Activated naive CD4-positive, alpha-beta T cell treated with Interleukin-2 at 50 U/mL for 16 hours (primary cell): ENCODE measurements at regions not wholly inside any gene's neighbourhood (a gene's known extent, or its start where the extent isn't known, plus 50 kb on each side); places are given as distances from the start of the nearest gene placed in this dataset.

Experiments used
- DNase-seq: peaks from one replicate; pipeline ENCODE4 v3.0.0-alpha.2; 2020

DNA sequence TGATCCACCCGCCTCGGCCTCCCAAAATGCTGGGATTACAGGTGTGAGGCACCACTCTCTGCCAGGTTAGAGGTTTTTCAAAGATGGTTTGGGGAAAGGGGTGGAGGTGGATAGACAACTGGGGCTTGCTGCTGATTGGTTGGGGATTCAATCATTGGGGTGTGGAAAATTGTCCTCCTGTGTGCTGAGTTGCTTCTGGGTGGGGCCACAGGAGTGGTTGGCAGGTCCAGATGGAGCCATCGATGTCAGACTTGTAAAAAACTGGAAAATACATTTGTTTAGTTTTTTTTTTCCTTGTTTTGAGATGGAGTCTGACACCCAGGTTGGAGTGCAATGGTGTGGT, 61.9 kb upstream of the CLINT1 start:
- DNase-seq, result no peak

DNA sequence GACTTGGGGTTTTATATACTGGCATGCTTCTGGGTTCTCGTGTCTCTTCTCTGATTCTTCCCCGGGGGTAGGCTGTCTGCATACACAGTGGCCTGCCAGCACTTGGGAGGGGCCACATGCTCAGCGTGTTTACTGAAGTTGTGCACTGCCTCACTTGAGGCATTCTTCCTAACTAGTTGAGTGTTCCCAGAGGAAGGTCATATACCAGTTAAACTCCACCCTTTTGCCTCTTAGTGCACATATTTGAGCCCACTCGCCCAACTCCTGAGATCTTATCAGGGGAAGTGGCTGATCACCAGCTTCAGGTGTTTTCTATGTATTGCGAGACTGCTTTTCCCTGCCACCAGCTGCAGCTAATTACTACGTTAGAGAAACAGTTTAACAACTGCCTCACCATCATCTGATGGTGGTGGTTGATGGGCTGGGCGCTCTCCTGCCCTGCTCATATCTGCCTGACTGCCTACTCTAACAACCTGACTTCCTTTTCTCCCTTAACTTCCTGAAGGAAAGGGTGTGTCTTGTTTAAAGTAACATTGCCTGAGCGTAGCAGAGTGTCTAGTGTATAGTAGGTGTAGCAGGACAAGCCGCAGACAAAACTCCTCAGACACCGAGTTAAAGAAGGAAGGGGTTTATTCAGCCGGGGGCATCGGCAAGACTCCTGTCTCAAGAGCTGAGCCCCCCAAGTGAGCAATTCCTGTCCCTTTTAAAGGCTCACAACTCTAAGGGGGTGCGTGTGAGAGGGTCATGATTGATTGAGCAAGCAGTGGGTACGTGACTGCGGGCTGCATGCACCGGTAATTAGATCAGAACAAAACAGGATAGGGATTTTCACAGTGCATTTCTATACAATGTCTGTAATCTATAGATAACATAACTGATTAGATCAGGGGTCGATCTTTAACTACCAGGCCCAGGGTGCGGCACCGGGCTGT, 60.1 kb upstream of the CLINT1 start:
- peak; percentile 3 for DNase-seq

DNA sequence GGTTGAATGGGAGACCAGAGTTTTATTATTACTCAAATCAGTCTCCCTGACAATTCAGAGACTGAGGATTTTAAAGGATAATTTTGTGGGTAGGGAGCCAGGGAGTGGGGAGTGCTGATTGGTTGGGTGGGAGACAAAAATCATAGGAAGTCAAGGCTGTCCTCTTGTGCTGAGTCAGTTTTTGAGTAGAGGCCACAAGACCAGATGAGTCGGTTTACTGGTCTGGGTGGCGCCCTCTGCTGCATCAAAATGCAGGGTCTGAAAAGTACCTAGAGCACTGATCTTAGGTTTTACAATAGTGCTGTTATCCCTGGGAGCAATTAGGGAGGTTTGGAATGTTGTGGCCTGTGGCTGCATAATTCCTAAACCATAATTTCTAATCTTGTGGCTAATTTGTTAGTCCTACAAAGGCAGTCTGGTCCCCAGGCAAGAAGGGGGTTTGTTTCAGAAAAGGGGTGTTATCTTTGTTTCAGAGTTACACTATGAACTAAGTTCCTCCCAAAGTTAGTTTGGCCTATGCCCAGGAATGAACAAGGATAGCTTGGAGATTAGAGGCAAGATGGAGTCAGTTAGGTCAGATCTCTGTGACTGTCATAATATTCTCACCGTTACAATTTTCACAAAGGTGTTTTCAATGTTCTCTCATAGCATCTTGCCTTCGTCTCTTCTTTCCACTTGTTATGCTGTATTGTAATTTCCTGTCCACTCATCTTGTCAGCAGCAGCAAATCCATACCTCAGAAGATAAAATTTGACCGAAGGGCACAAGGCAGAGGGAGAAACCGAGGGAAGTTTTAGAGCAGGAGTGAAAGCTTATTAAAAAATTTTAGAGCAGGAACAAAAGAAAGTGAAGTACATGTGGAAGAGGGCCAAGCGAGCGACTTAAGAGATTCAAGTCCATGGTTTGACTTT, 59.2 kb upstream of the CLINT1 start:
- peak; percentile 67 for DNase-seq

DNA sequence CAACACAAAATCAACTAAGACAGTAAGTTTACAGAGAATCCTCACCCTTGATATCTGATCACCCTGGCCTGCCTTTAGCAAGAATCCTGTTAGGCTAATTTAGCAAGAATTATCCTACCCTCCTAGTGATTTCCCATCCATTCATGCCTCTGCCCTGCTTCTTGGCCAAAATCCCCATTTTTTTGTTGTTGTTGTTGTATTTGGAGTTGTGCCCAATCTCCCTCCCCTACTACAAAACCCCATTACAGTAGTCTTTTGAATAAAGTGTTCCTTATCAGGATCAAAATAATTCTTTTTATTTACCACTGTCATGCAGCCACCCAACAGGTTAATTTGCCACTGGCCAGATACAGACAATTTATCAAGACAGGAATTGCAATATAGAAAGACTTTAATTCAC, 58.5 kb upstream of the CLINT1 start:
- DNase-seq, result no peak

DNA sequence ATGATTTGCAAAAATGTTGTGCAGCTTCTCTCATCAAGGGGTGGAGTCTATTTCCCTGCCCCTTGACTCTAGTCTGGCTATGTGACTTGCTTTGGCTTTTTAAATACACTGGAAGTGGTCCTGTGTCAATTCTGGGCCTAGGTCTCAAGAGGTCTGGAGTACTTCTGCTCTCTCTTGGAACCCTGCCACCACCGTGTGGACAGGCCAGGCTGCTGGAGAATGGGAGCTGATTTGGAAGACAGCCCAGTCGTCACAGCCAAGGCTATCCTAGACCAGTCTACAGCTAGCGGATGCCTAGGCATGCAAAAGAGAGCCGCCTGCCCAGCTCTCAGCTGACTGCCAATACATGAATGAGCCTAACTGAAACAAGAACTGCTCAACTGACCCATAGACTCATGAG, 56.7 kb upstream of the CLINT1 start:
- DNase-seq, result no peak

DNA sequence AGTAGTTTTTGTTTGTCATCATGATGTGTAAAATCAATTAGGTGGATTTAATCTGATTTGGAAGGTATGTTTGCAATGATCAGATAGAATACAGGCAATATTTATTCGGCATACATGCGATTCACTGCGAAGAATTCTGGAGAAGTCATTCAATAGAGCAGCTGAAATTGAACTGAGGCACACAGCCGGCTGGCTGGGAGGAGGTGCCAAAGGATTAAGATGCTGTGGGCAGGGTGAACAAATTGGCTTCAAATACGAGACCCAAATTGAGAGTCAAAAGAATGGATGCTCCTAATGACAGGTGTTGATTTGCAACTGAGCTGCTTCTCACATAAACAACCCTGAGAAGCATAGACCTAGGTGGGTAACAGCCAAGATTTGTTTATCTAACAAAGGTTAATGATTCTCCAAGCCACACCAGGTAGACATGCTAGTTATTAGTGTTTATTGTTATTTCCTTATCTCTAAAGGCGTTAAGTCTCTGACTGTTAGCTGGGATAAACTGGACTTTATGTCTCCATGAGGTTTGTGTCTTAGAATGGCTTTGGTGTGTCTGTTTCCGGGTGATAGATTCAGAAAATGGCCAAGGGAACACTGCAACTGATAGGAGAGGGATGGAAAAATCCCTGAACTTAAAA, 55.3 kb upstream of the CLINT1 start:
- no peak for DNase-seq

DNA sequence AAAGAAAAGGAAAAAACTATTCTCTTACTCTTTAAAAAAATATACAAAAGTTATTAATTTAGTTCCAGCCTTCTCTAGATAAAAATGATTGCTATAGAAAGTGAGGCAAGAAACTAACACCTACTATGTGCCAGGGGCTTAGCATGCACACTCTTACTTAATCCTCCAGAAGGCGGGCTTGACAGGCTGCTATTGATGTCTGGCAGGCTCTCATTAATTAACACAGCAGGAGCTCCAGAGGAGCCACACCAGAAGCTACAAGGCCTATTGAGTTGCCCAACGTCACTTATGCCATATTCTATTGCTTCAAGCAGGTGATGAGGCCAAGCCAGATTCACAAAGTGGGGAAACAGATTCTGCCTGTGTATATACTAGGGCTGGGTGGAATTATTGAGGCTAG, 54.6 kb upstream of the CLINT1 start:
- no peak for DNase-seq

DNA sequence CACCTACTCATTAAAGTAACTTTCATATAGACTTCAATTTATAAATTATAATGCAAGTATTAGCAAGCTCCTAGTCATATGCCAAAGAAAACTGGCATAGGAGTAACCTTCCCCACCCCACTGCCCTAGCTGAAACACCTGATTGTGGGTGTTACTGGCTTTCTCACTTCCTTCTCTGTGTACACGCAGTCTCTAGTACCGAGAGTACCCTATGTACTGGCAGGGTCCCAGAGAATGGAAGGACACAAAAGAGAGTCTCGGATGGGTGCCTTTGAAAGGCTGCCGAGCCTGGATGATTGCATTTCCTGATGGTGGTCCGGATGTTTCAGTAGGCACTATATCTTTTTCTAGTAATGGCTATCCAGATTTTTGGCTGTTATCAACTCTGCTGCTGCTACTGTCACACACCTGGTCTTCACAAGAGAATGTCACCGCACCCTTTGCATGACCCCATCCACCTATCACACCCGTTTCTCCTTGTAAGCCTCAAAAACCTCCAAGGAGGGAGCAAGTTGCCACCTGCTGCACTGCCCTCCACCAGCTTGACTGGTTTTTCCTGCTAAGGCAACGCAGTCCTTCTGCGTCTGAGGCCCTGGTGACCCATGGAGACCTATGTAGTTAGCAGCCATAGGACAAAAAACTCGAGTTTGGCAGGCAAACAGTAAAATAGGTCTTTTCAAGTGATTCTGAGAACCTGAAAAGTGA, 53.8 kb upstream of the CLINT1 start:
- no peak for DNase-seq

DNA sequence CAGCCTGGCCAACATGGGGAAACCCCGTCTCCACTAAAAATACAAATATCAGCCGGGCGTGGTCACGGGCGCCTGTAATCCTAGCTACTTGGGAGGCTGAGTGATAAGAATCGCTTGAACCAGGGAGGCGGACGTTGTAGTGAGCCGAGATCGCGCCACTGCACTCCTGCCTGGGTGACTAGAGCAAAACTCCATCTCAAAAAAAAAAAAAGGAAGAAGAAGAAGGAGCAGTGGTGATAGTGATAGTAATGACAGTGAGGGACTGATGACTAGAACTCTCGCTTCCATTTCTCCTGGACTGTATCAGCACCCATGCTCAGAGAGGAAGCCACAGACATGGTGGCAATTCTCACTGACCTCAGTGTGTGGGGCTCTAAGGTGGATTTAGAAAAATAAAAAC, 52.6 kb upstream of the CLINT1 start:
- DNase-seq, result no peak
